Left renal pelvis (tissue), 4 donors: ENCODE measurements at regions not wholly inside any gene's neighbourhood (a gene's known extent, or its start where the extent isn't known, plus 50 kb on each side); places are given as distances from the start of the nearest gene placed in this dataset.

Experiments used
- DNase-seq, 4 donors: peaks; one replicate each; pipeline ENCODE4 v3.0.0-alpha.2; 2013; ENCODE audit warnings: low read depth in 4 of 4, low spot score in 3 of 4

- no peak for DNase-seq
These were observed 75.3 kb upstream of the DNAH5 start for GRCh38 chr5:14019768-14020290.

DNA sequence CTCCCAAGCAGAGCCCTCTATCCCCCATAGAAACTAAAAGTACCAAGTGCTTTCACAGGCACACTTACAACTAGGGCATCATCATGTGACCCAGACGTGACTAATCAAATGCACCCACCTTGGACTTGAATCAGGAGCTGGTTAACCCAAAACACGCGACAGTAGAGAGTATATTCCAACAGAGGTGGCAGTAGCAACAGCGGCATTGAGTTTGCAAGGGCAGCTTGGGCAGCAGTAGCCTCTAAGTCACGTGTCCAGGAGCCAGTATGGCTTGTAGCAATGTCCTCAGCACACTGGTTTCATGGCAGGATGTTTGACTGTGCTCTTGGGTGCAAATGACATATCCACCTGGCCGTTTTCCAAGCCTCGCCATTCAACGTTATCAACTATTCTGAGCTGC lies 73.4 kb upstream of the DNAH5 start:
- DNase-seq = no peak

DNA sequence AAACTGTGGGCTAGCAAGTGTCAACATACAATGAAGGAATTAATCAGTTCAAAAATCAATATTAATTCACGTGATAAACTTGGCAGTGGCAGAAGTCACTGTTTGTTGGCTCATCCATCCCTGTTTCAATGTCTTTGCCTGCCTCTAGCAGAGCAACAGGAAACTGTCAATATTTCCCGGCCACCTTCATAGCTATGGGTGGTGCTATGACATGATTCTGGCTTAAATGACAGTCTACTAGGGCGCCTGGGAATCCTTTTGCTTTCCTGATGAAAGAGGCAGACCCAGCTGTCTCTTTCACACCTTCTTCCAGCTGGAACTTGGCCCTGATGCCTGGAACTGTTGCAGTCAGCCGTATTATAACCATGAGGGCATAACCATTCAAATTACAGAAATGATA lies 72.1 kb upstream of the DNAH5 start:
- DNase-seq = no peak

DNA sequence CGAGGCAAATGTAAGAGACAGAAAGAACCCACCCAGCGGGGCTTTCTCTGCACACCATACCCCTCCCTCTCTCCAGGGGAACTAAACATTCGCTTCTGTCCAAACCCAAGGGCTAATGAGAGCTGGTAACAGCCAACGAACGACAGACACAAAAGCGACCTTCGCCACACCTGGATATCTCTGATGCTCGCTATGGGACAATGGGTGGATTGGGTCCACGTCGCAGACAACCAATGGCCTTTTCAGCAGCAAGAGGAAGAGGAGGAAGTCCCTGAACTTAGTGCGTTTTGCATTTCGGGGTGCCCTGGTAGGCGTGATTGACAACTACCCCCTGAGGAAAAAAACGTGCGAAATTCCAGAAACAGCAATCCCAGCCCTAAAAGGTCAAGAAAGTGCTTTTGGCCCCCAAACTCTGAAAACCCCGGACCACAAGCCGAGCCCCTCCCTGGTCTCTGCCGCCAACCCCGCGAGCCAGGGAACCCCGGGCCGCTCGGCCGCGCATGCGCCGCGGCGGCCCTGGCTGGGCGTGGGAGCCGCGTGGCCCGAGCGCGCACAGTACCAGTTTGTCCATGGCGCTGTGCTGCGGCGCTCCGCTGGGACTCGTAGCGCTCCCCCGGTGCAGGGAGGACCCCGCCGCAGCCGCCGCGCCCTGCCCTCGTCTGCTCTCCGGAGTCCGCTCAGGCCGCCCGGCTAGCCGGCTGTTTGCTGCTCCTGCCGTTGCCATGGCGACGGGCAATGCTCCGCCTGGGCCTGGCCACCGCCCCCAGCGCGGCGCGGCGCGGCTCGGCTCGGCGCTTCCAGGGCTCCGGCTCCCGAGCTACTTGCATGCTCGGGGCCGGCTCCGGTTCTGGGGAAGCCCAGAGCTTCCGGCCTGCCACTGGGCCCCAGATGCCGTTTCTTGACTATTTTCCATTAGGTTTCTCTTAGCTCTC lies 66.9 kb upstream of the DNAH5 start:
- DNase-seq = peak; percentile 64 to 82 (median 72)

- DNase-seq = no peak
These were observed 65.1 kb upstream of the DNAH5 start for GRCh38 chr5:14009575-14009974.

DNA sequence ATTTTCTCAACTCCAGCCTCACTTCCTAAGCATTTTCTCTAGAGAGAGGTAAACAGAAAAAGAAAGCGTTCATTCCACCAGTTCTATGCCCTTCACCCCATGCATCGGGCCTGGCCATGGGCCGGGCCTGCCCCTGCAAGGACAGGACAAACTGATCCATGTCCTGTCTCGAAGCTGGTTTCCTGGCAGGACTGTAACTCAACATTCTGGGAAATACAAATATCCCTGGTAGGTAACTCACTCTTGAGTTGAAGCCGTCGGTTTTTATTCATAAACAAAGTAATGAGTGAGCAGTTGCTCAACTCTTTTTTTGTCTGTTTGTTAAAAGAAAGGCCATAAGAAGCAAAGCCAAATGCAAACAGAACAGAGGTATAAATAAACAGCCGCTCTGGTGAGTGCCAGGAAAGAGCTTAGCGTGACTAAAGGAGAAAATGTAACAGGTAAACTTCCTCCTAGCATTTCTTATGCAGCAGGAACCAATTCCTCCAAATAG lies 64.4 kb upstream of the DNAH5 start:
- no peak for DNase-seq

DNA sequence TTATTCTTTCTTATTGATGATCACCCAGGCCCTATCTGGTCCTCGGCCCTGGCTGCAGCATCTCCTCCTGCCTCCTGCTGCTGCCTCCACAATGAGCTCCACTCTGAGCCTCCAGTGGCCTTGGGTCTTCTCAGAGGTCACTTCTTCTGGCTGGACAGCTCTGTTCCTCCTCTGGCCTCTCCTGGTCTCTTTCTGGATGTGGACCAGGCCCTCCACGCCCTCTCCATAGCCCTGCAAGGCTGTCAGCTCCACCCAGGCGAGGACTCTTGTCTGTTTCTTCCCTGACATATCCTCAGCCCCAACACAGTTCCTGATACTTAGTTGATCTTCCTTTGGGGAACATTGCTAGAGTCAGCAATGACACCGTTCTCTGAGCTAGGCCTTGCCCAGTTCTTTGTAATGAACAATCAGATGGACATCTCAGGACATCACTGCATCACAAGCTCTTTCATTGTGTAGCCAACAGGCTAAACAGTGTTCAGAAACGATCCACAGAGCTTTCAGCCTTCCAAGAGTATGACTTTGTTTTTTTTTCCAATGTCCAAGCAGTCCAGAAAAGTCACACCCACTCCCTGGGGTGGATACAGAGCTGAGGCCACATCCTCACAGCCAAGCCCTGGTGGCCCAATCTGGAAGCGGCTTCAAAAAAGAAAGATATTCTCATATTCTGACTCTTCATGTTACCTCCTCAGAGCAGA lies 62.5 kb upstream of the DNAH5 start:
- DNase-seq = no peak

- DNase-seq = no peak
These were observed 60.3 kb upstream of the DNAH5 start for GRCh38 chr5:14004598-14005394.

GRCh38 chr5:14003936-14004335 lies 59.4 kb upstream of the DNAH5 start:
- DNase-seq = no peak

DNA sequence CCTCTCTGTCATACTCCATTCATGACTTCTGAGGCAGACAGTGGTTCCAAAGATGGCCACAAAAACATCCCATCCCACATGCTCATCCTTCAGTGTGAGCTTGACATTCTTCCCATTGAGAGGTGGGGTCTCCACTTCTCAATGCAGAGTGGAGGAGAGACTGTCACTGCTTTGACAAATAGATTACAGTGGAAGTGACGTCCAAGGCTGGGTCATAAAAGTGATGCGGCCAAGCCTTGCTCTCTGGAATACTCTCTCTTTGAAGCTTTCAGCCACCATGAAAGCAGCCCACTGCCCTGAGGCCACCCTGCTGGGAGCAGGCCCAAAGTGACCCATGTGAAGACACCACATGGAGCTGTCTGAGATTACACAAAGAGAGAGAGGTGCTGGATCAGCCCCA lies 59.0 kb upstream of the DNAH5 start:
- DNase-seq = no peak

DNA sequence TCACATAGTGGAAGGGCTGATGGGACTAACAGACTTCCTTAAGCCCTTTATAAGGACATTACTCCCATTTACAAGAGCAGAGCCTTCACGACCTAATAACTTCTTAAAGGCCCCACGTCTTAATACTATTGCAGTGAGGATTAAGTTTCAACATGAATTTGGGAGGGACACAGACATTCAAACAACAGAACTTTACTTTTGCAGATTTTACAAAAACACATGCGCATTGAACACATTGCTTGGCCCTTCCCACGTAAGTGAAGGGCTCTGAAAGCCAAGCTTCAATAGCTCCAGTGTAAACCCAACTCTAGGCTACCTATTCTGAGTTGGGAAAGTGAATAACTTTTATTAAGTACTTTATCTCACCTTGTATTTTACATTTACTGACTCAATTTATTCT lies 53.8 kb upstream of the DNAH5 start:
- no peak for DNase-seq

GRCh38 chr5:13997514-13997913 lies 53.0 kb upstream of the DNAH5 start:
- DNase-seq = no peak

DNA sequence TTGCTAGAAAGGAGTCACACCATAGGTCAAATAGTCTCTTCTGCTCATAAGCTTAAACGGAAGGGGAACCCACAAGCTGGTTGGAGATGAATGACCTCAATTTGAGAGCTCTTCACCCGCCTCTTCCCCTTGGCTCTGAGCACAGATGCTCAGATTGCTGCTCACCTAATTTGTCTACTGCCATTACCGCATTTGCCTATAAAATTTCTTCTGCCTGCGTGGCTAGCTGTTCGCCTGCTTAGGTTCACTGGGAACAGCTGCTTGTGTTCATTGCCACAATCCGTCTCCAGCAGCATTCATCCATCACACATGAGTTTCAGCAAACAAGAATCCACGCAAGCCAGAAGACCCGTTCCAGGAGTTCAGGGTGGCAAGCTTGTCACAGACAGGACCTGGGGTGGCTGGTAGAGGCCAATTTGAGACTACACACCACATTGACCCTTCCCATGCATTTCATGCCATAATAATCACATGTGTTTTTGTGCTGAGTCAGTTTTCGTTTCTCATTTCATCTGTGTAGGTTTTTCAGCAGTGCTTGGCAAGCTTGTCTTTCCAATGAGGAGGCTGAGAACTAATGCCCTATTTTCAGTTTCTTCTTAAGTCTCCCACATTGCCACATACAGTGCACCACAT lies 50.2 kb upstream of the DNAH5 start:
- DNase-seq = no peak
